ENCODE measurements at regions not wholly inside any gene's neighbourhood (a gene's known extent, or its start where the extent isn't known, plus 50 kb on each side); places are given as distances from the start of the nearest gene placed in this dataset.

GRCh38 chr12:112599871-112600270 is 181.1 kb downstream of the PTPN11 start:
- TF ChIP-seq, protein P1, sequence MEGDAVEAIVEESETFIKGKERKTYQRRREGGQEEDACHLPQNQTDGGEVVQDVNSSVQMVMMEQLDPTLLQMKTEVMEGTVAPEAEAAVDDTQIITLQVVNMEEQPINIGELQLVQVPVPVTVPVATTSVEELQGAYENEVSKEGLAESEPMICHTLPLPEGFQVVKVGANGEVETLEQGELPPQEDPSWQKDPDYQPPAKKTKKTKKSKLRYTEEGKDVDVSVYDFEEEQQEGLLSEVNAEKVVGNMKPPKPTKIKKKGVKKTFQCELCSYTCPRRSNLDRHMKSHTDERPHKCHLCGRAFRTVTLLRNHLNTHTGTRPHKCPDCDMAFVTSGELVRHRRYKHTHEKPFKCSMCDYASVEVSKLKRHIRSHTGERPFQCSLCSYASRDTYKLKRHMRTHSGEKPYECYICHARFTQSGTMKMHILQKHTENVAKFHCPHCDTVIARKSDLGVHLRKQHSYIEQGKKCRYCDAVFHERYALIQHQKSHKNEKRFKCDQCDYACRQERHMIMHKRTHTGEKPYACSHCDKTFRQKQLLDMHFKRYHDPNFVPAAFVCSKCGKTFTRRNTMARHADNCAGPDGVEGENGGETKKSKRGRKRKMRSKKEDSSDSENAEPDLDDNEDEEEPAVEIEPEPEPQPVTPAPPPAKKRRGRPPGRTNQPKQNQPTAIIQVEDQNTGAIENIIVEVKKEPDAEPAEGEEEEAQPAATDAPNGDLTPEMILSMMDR (IDR thresholded peaks at IDR 0.05) = no peak
- no peak for TF ChIP-seq POLR2A (IDR thresholded peaks at IDR 0.05)
